Activated CD4-positive, alpha-beta T cell treated with anti-CD3 and anti-CD28 coated beads for 4 hours (primary cell): ENCODE measurements at regions not wholly inside any gene's neighbourhood (a gene's known extent, or its start where the extent isn't known, plus 50 kb on each side); places are given as distances from the start of the nearest gene placed in this dataset.

Experiments used
- DNase-seq, 2 donors: peaks; one replicate each; pipeline ENCODE4 v3.0.0-alpha.2; 2020

- DNase-seq, result no peak
These were observed 65.4 kb upstream of the VRK2 start for GRCh38 chr2:57981083-57981768.

GRCh38 chr2:57987835-57988573 is 58.6 kb upstream of the VRK2 start:
- DNase-seq, result no peak

GRCh38 chr2:57990118-57990725 is 56.4 kb upstream of the VRK2 start:
- DNase-seq, result no peak
